GM21825 (cell line): ENCODE measurements at regions not wholly inside any gene's neighbourhood (a gene's known extent, or its start where the extent isn't known, plus 50 kb on each side); places are given as distances from the start of the nearest gene placed in this dataset.

Experiments
- ATAC-seq: cut with Tn5 transposase; IDR thresholded peaks from one replicate; pipeline ENCODE4 v1.9.1; 2021; ENCODE audit warnings: mild to moderate bottlenecking, moderate library complexity; ENCODE audit not compliant: unreplicated experiment

DNA sequence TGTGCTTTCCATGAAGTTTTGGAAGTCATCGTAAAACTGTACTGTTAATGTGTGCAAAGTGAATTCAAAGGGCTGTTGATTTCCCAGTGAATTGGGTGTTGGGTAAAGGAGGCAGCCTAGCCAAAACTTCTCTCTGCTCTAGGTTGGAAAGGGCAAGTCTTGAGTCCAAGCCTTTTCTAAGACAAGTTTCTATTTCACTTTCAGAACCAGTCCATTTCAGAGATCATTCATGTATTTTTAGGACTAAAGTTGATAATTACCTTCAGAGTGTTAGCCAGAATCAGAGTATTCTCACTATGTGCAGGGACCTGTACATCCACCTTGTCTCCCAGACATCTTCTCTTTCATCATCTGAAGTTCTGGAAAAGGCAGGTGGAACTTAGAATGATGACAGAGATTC lies 636.1 kb upstream of the KLHL29 start:
- no peak for ATAC-seq

DNA sequence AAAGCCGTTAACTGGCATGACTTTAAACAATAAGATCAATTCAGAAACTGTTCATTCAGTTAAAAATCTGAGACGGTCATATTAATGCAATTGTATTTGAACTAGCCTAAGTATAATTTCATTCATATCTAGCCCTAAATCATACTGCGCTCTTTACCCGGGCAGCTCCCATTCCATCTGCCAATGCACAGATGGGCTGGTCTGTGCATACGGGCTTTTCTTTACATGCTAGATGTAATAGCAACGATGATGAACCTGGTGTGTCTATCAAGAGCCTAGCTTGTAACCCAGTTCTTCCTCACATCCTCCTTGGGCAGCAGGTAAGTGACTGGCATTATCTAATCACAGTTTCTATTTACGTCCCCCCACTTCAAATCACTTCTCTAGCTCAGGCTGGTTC lies 631.5 kb upstream of the KLHL29 start:
- no peak for ATAC-seq

DNA sequence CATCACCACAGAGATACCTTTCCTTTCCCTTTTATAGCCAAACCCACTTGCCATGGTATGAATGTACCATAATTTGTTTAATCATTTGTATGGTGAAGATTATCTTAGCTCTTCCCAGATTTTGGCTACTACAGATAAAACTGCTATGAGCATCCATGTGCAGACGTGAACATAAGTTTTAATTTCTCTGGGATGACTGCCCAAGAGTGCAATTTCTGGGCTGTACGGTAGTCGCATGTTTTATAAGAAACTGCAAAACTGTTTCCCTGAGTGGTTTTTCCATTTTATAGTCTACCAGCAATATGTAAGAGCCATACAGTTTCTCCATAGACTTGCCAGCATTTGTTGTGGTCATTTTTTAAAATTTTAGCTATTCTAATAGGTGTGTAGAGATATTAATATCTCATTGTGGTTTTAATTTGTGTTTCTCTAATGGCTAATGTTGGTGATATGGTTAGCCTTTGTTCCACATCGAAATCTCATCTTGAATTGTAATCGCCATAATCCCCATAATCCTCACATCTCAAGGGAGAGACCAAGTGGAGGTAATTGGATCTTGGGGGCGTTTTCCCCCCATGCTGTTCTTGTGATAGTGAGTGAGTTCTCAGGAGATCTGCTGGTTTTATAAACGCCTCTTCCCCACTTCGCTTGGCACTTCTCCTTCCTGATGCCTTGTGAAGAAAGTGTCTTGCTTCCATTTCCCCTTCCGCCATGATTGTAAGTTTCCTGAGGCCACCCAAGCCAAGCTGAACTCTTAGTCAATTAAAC lies 628.5 kb upstream of the KLHL29 start:
- ATAC-seq, result no peak

GRCh38 chr2:22769497-22769896 lies 615.5 kb upstream of the KLHL29 start:
- no peak for ATAC-seq

DNA sequence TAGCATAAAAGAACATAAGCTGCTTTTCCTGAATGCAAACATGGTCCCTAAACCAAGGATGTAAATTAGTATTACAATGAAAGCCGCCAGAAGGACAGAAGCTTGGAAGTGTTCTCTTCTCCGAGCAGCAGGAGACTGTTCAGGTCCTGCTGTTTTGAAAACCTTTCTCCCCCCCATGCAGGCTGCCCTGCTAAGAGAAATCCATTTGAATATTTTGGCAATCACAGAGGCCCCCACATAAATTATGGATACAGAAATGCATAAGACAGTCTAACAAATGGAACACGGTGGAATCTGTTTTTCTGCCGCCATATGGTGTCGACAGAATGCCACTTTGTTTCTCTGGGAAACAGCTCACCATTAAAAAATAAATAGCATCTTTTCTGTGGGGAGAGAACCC lies 600.4 kb upstream of the KLHL29 start:
- ATAC-seq, result no peak

GRCh38 chr2:22786817-22787216 lies 598.2 kb upstream of the KLHL29 start:
- ATAC-seq, result no peak

GRCh38 chr2:22787745-22788144 lies 597.2 kb upstream of the KLHL29 start:
- ATAC-seq, result no peak

- no peak for ATAC-seq
Observed at GRCh38 chr2:22788749-22789327, 596.1 kb upstream of the KLHL29 start.

GRCh38 chr2:22795287-22795866 lies 589.6 kb upstream of the KLHL29 start:
- ATAC-seq, result no peak

DNA sequence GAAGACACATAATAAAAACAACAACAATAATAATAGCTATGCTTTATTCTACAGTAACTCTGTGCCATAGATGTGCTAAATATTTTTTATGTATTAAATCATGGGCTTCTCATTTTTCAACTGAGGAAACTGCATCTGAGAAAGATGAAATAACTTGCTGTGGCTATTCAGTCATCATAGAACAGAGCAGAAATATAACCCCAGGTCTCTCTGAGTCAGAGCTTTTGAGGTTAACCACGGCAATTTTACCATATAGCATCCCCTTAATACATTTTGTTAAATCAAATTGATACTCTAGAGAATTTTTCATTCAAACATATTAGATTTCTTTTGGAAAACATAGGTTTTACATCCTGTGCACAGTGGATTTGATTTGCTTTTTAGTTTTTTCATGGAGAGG lies 586.6 kb upstream of the KLHL29 start:
- ATAC-seq, result no peak

DNA sequence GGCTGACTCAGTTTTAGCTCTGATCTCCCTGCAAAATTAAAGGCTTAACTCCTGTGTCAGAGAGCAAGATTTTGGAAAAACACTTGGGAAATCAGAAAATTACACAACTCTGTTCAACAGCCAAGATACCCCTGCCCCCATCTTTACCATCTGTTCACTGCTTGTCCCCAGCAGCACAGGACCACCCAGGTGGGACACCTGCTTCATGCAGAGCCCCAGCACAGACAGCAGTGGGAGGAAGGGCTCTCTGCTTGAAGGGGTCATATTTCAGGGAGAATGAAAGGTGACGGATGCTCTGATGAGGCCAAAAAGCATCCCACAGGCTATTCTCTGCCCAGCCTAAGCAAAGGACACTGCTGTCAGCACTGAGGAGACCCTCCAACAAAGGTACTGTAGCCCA lies 584.6 kb upstream of the KLHL29 start:
- no peak for ATAC-seq

GRCh38 chr2:22801071-22801470 lies 583.9 kb upstream of the KLHL29 start:
- ATAC-seq, result no peak

- ATAC-seq, result no peak
Observed at GRCh38 chr2:22801970-22802369, 583.0 kb upstream of the KLHL29 start.

DNA sequence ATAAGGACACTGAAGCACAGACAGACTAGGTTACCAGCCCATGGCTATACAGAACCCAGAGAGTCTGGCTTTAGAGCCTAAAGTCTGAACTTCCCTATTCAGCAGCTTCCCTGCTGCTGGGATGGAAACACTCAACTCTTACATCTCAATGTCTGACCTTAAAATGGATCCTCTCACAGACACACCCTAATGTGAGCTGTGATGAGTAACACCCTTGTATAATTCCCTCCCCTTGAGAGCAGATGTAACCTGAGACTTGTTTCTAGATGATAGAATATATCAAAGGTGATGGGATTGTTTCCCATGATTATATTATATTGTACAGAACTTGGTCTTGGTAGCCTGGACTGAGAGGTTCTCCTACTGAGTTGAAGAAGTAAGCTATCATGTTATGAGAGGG lies 577.1 kb upstream of the KLHL29 start:
- ATAC-seq, result no peak

GRCh38 chr2:22810602-22811001 lies 574.4 kb upstream of the KLHL29 start:
- no peak for ATAC-seq

DNA sequence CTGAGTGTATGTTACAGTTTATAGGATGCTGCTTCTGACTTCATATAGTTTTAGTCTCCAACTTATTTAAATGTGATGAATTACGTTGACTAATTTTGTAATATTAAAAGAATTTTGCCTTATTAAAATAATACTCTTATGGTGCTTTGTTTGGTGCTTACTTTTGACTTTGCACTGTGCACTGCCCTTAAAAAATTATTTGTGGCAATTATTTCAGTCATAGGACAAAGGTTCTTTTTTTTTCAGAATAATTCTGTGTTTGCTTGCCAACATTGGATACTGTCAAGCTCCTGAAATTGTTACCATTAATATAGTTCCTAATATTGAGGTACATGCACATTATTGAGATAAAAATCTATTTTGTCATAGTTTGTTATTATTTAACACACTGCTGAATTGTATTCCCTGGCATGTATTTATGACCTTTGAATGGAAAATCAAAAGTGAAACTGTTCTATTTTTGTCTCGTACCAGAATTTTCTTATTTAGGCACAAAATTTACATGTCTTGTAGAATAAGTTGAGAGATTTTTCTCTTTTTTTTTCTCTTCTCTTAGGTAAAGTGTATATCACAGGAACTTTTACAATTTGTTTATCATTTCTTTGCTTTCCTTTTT lies 572.8 kb upstream of the KLHL29 start:
- no peak for ATAC-seq

GRCh38 chr2:22817197-22817596 lies 567.8 kb upstream of the KLHL29 start:
- no peak for ATAC-seq

DNA sequence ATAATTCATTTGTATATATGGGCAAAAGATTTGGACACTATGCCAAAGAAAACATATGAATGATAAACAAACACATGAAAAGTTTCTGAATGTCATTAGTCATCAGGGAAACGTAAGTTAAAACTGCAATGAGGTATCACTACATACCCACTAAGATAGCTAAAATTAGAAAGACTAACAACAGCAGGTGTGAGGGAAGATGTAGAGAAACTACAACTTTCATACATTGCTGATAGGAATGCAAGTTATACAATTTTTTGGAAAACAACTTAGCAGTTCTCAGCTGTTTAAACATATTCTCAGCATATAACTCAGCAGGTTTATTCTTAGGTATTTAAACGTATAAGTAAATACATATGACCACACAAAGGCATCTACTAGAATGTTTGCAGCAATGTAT lies 563.5 kb upstream of the KLHL29 start:
- no peak for ATAC-seq

DNA sequence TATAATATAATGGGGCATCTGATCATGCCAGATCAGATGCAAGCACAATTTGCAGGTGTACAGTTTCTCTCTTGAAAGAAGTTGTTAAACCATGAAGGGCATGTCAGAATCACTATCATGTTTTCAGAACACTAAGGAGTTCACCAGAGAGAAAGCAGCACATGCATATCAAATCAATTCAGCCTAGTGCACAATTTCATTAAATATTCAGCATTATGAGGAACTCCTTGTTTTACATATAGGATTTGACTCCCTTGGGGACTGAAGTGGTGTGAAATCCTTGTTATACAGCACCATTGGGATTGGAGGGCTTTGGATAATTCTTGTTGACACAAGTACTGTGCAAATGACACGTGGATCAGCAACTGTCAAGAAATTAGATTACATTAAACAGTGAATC lies 562.1 kb upstream of the KLHL29 start:
- ATAC-seq, result no peak

DNA sequence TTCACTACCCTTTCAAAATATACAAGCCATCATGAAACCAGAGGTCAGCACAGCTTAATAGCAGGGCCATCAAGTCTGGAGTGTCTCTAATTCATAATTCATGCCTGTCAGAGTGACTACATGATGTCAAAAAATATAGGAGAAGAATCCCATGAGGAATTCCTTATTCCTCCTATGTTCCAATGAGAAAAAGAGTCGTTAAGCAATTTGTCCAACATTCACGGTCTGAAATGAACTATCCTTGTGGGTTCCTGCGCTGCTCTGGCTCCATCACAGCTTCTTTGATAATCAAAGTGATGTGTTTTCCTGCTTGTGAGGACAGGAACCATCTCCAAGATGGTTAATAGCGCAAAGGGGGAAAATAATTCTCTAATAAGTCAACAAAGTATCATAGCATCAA lies 560.4 kb upstream of the KLHL29 start:
- no peak for ATAC-seq

DNA sequence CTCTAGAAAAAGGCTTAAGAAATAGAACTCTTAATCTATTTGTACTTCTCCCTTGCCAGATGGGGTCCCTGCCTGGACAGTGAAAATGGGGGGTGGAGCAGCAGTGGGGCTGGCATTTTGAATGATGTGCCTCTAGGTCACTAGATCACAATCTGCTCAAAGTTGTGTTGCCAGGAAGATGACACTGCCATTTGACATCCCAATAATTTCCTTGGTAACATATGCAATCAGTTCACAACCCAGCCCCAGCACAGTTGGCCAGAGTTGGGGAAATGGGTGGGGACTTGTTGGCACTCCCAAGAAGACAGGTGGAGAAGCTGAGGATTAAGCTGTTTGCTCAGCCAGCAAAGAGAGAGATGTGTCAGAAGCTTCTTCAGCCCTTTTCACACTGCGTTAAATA lies 558.3 kb upstream of the KLHL29 start:
- no peak for ATAC-seq

- ATAC-seq, result no peak
Observed at GRCh38 chr2:22829791-22830190, 555.2 kb upstream of the KLHL29 start.
